ENCODE measurements at regions not wholly inside any gene's neighbourhood (a gene's known extent, or its start where the extent isn't known, plus 50 kb on each side); places are given as distances from the start of the nearest gene placed in this dataset.

- Histone ChIP-seq H3K4me3 (no peak overlapping the region), H3K27me3 (peaks cover 0 to 13% of the 10 kb centered on the region in 2 donors), H3K4me1 (no peaks in the 10 kb centered on the region), H3K9me3 (no peaks in the 10 kb centered on the region), H3K36me3 (no peaks in the 10 kb centered on the region), H3K27ac (no peak overlapping the region)
- no peak for DNase-seq (ENCODE audit: low spot score in 2 of 2)
- TF ChIP-seq POLR2A (IDR thresholded peaks at IDR 0.05) (no peak), POLR2AphosphoS5 (IDR thresholded peaks at IDR 0.05) (no peak), CTCF (IDR thresholded peaks at IDR 0.05) (no peak)
- intact Hi-C loops (cut with DNase I; ENCODE audit: low total_unique reads): no loop called here
Observed at GRCh38 chr20:20946122-20946759, 159.9 kb downstream of the LINC00237 start.

DNA sequence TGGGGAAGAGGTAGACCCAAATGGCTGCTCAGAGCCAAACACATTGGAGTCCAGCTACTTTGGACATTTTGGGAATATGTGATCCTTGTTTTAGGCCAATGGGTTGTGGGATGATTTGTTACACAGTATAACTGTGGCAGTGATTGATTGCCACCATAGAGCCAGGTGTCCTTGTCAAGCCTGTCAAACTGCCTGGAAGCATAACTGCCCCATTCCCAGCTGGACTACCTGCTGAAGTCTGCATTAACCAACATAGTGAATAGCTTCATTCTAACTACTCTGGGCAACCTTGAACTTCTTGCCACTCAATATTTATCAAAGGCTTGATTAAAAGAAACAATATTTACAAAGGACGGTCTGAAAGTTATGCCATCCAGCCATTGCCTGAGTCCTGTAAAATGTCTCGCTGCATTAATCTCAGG, 164.7 kb downstream of the LINC00237 start:
- no peak overlapping the region for H3K27ac ChIP-seq
- no peak for TF ChIP-seq POLR2AphosphoS5 (IDR thresholded peaks at IDR 0.05)
- TF ChIP-seq POLR2A (IDR thresholded peaks at IDR 0.05): no peak
- no peak for TF ChIP-seq CTCF (IDR thresholded peaks at IDR 0.05)
- DNase-seq (ENCODE audit: low spot score in 2 of 2): no peak
- no peak overlapping the region for H3K4me3 ChIP-seq
- no peaks in the 10 kb centered on the region for H3K36me3 ChIP-seq
- intact Hi-C loops (cut with DNase I; ENCODE audit: low total_unique reads): no loop called here
- H3K27me3 ChIP-seq: peaks cover 0 to 5% of the 10 kb centered on the region in 2 donors
- no peaks in the 10 kb centered on the region for H3K9me3 ChIP-seq
- no peaks in the 10 kb centered on the region for H3K4me1 ChIP-seq

DNA sequence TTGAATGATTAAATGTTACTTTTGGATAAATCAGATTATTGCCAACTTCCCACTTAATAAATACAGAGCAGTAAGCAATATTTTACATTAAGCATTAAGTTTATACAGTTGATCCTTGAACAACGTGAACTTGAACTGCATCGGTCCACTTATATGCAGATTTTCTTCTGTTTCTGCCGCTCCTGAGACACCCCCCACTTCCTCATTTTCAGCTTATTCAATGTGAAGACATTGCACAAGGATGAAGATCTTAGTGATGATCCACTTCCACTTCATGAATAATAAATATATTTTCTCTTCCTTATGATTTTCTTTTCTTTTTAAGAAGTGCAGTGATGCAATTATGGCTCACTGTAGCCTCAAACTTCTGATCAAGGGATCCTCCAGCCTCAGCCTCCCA, 167.2 kb downstream of the LINC00237 start:
- no peak for TF ChIP-seq POLR2A (IDR thresholded peaks at IDR 0.05)
- no peak for TF ChIP-seq CTCF (IDR thresholded peaks at IDR 0.05)
- no peak for TF ChIP-seq POLR2AphosphoS5 (IDR thresholded peaks at IDR 0.05)
- Histone ChIP-seq H3K36me3 (no peaks in the 10 kb centered on the region), H3K9me3 (no peaks in the 10 kb centered on the region), H3K27me3 (peaks cover 0 to 5% of the 10 kb centered on the region in 2 donors), H3K4me1 (no peaks in the 10 kb centered on the region), H3K27ac (no peak overlapping the region), H3K4me3 (no peak overlapping the region)
- intact Hi-C loops (cut with DNase I; ENCODE audit: low total_unique reads): no loop called here
- DNase-seq (ENCODE audit: low spot score in 2 of 2): no peak

- no peak for TF ChIP-seq POLR2A (IDR thresholded peaks at IDR 0.05)
- TF ChIP-seq POLR2AphosphoS5 (IDR thresholded peaks at IDR 0.05): no peak
- TF ChIP-seq CTCF (IDR thresholded peaks at IDR 0.05): no peak
- Histone ChIP-seq H3K36me3 (no peaks in the 10 kb centered on the region), H3K4me3 (no peak overlapping the region), H3K27ac (no peak overlapping the region), H3K4me1 (no peaks in the 10 kb centered on the region), H3K9me3 (no peaks in the 10 kb centered on the region), H3K27me3 (peaks cover 0 to 5% of the 10 kb centered on the region in 2 donors)
- no peak for DNase-seq (ENCODE audit: low spot score in 2 of 2)
- intact Hi-C loops (cut with DNase I; ENCODE audit: low total_unique reads): no loop called here
Observed at GRCh38 chr20:20938599-20938998, 167.6 kb downstream of the LINC00237 start.

DNA sequence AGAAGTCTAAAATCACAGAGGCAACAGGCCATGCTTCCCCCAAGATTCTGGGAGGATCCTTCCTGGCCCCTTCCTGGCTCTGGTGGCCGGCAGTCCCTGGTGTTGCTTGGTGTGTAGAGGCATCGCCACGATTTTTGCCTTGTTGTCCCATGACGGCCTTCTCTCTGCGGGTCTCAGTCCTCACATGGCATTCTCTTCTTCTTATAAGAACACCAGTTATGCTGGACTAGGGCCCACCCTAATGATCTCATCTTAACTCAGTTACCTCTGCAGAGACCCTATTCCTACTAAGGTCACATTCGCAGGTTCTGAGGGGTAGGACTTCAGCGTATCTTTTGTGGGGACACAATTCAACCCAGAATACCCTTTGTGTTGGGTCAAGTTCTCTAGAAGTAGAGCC, 168.0 kb downstream of the LINC00237 start:
- intact Hi-C loops (cut with DNase I; ENCODE audit: low total_unique reads): no loop called here
- Histone ChIP-seq H3K4me1 (no peaks in the 10 kb centered on the region), H3K4me3 (no peak overlapping the region), H3K36me3 (no peaks in the 10 kb centered on the region), H3K27ac (no peak overlapping the region), H3K9me3 (no peaks in the 10 kb centered on the region), H3K27me3 (peaks cover 0 to 4% of the 10 kb centered on the region in 2 donors)
- no peak for DNase-seq (ENCODE audit: low spot score in 2 of 2)
- no peak for TF ChIP-seq CTCF (IDR thresholded peaks at IDR 0.05)
- TF ChIP-seq POLR2A (IDR thresholded peaks at IDR 0.05): no peak
- no peak for TF ChIP-seq POLR2AphosphoS5 (IDR thresholded peaks at IDR 0.05)

Data from breast epithelium (tissue), 4 donors.